ENCODE measurements at regions not wholly inside any gene's neighbourhood (a gene's known extent, or its start where the extent isn't known, plus 50 kb on each side); places are given as distances from the start of the nearest gene placed in this dataset.

DNA sequence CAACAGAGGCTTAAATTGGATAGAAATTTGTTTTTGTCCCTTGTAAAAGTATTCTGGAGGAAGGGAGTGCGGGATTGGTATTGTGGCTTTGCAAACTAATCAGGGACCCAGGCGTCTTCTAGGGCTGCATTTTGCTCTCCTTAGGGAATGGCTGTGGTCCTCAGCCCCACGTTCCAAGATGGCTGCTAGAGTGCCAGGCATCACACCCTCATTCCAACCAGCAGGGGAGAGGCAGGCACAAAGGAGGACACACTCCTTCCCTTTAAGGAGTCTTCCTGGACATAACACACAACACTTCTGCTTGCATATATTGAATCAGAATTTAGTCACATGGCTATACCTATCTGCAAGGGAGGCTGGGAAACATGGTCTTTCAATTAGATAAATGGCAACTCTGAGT lies 174.5 kb upstream of the LYSMD4 start:
- no peak for TF ChIP-seq POLR2A (IDR thresholded peaks at IDR 0.05)
- TF ChIP-seq, protein P1, sequence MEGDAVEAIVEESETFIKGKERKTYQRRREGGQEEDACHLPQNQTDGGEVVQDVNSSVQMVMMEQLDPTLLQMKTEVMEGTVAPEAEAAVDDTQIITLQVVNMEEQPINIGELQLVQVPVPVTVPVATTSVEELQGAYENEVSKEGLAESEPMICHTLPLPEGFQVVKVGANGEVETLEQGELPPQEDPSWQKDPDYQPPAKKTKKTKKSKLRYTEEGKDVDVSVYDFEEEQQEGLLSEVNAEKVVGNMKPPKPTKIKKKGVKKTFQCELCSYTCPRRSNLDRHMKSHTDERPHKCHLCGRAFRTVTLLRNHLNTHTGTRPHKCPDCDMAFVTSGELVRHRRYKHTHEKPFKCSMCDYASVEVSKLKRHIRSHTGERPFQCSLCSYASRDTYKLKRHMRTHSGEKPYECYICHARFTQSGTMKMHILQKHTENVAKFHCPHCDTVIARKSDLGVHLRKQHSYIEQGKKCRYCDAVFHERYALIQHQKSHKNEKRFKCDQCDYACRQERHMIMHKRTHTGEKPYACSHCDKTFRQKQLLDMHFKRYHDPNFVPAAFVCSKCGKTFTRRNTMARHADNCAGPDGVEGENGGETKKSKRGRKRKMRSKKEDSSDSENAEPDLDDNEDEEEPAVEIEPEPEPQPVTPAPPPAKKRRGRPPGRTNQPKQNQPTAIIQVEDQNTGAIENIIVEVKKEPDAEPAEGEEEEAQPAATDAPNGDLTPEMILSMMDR (IDR thresholded peaks at IDR 0.05), result no peak

All from adrenal gland (tissue), 5 donors.